Osteocyte (in vitro differentiated cells): ENCODE measurements at regions not wholly inside any gene's neighbourhood (a gene's known extent, or its start where the extent isn't known, plus 50 kb on each side); places are given as distances from the start of the nearest gene placed in this dataset.

Experiments
- DNase-seq: peaks from one replicate; pipeline ENCODE4 v3.0.0; 2021; ENCODE audit warnings: mixed read lengths; ENCODE audit not compliant: unreplicated experiment; ENCODE audit errors: extremely low spot score
- H3K27ac Mint-ChIP-seq: one replicate; pipeline ENCODE4 v1.8.0; 2021; ENCODE audit warnings: mild to moderate bottlenecking, mixed read lengths; ENCODE audit not compliant: unreplicated experiment
- H3K27me3 Mint-ChIP-seq: one replicate; pipeline ENCODE4 v1.8.0; 2021; ENCODE audit warnings: mixed read lengths; ENCODE audit not compliant: unreplicated experiment
- H3K36me3 Mint-ChIP-seq: one replicate; pipeline ENCODE4 v1.8.0; 2021; ENCODE audit warnings: mixed read lengths; ENCODE audit not compliant: unreplicated experiment
- H3K4me1 Mint-ChIP-seq: one replicate; pipeline ENCODE4 v1.8.0; 2021; ENCODE audit warnings: mixed read lengths; ENCODE audit not compliant: unreplicated experiment
- H3K4me3 Mint-ChIP-seq: one replicate; pipeline ENCODE4 v1.8.0; 2021; ENCODE audit warnings: mild to moderate bottlenecking, moderate library complexity, mixed read lengths; ENCODE audit not compliant: unreplicated experiment
- H3K9me3 Mint-ChIP-seq: one replicate; pipeline ENCODE4 v1.8.0; 2021; ENCODE audit warnings: mixed read lengths; ENCODE audit not compliant: unreplicated experiment
- TF ChIP-seq, protein P1 (sequence below): fragments of 200-600 bp; sonication (generic); IDR thresholded peaks from 2 replicates; pipeline ENCODE4 v1.5.0; 2021; ENCODE audit warnings: antibody characterized with exemption, mild to moderate bottlenecking, moderate library complexity

DNA sequence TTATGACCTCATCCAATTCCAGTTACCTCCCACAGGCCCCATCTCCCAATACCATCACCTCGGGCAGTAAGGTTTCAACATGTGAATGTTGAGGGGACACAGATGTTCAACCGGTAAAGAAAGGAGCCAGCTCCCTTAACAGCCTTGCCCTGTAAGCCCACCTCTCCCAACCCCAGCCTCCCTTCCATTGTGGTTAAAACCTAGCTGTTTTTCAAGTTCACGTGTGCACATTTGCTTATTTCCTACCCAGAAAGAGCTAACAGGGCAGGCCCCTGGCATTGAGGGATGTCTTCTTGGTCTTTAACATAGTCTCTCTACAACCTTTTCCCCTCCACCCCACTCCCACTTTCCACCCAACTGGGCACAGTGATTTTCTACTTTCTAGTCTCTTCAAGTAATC, 385.7 kb downstream of the FBXW7 start:
- peaks cover 5% of the 10 kb centered on the region for H3K9me3 Mint-ChIP-seq
- H3K27ac Mint-ChIP-seq: no peak overlapping the region
- no peaks in the 10 kb centered on the region for H3K4me1 Mint-ChIP-seq
- TF ChIP-seq, protein P1, sequence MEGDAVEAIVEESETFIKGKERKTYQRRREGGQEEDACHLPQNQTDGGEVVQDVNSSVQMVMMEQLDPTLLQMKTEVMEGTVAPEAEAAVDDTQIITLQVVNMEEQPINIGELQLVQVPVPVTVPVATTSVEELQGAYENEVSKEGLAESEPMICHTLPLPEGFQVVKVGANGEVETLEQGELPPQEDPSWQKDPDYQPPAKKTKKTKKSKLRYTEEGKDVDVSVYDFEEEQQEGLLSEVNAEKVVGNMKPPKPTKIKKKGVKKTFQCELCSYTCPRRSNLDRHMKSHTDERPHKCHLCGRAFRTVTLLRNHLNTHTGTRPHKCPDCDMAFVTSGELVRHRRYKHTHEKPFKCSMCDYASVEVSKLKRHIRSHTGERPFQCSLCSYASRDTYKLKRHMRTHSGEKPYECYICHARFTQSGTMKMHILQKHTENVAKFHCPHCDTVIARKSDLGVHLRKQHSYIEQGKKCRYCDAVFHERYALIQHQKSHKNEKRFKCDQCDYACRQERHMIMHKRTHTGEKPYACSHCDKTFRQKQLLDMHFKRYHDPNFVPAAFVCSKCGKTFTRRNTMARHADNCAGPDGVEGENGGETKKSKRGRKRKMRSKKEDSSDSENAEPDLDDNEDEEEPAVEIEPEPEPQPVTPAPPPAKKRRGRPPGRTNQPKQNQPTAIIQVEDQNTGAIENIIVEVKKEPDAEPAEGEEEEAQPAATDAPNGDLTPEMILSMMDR: no peak
- H3K4me3 Mint-ChIP-seq: no peak overlapping the region
- H3K27me3 Mint-ChIP-seq: peaks cover 46% of the 10 kb centered on the region
- no peak for DNase-seq
- no peaks in the 10 kb centered on the region for H3K36me3 Mint-ChIP-seq

DNA sequence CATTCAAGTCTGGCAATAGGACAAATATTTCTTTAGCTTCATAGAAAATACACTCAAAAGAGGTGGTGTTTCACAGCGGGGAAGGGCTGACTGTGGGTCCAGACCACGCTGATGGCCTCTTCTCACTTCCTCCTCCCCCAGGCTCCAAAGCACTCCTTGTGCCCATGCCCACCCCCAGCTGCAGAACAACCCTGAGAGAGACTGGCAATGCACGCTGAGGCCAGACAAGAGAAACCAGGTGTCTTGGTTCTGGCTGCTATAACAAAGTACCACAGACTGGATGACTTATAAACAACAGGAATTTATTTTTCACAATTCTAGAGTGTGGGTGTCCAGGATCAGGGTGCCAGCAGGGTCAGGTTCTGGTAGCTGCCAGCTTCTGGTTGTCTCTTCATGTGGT, 386.1 kb downstream of the FBXW7 start:
- TF ChIP-seq, protein P1: no peak
- Mint-ChIP-seq H3K27me3 (peaks cover 43% of the 10 kb centered on the region), H3K36me3 (no peaks in the 10 kb centered on the region)

DNA sequence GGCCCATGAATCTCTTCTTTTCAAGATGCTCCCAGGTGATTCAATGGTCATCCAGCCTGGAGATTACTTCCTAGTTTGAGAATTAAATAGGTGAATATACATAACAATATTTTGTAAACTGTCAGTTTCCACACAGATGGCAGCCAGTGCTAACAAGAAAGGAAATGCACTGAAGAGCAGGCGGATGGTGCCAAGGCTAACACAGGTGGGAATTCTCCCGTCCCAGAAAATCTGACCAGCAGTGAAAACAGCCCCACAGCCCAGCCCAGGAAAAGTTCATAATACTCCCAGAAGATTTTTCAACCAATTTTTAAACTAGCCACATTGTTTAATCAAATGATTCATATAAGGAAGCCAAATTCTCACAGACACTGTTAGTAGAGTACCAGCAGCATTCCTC, 387.2 kb upstream of the GATB start:
- Mint-ChIP-seq H3K4me1 (no peaks in the 10 kb centered on the region), H3K9me3 (peaks cover 13% of the 10 kb centered on the region), H3K27me3 (peaks cover 30% of the 10 kb centered on the region), H3K4me3 (no peak overlapping the region), H3K27ac (no peak overlapping the region), H3K36me3 (no peaks in the 10 kb centered on the region)
- TF ChIP-seq, protein P1: no peak
- no peak for DNase-seq

More for the DNA sequence above, 386.1 kb downstream of the FBXW7 start:
- H3K27ac Mint-ChIP-seq: no peak overlapping the region
- peaks cover 8% of the 10 kb centered on the region for H3K9me3 Mint-ChIP-seq
- H3K4me1 Mint-ChIP-seq: no peaks in the 10 kb centered on the region
- no peak for DNase-seq
- no peak overlapping the region for H3K4me3 Mint-ChIP-seq

DNA sequence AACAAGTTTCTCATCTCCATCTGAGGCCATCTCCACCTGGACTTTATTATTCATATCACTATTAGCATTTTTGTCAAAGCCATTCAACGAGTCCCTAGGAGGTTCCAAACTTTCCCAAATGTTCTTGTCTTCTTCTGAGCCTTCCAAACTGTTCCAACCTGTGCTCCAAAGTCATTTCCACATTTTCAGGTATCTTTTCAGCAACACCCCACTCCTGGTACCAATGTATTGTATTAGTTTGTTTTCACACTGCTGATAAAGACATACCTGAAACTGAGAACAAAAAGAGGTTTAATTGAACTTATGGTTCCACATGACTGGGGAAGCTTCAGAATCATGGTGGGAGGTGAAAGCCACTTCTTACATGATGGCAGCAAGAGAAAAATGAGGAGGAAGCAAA, 385.4 kb upstream of the GATB start:
- Mint-ChIP-seq H3K4me1 (no peaks in the 10 kb centered on the region), H3K9me3 (peaks cover 13% of the 10 kb centered on the region), H3K36me3 (no peaks in the 10 kb centered on the region), H3K27me3 (peaks cover 32% of the 10 kb centered on the region), H3K27ac (no peak overlapping the region), H3K4me3 (no peak overlapping the region)
- TF ChIP-seq, protein P1: no peak
- no peak for DNase-seq

DNA sequence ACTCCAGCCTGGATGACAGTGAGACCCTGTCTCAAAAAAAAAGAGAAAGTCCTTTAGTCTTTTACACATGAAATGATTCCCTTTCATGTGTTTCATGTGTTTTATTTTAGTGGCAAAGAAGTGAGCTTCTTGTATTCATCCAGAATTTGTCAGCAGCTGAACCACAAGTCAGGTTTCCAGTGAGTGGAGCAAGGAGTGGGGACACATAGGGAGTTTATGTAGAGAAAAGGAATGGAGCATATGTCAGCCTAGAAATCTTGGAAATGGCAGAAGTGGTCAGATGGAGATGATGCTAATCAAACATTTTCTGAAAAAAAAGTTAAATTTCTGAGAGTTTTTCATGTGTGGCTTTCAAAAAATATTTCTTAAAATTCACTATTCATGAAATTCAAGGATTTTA, 383.0 kb upstream of the GATB start:
- peaks cover 13% of the 10 kb centered on the region for H3K9me3 Mint-ChIP-seq
- no peak overlapping the region for H3K4me3 Mint-ChIP-seq
- DNase-seq: no peak
- H3K27me3 Mint-ChIP-seq: peaks cover 23% of the 10 kb centered on the region
- H3K36me3 Mint-ChIP-seq: no peaks in the 10 kb centered on the region
- H3K27ac Mint-ChIP-seq: no peak overlapping the region
- H3K4me1 Mint-ChIP-seq: no peaks in the 10 kb centered on the region
- TF ChIP-seq, protein P1: no peak
